Skeletal muscle satellite cell (primary cell): ENCODE measurements at regions not wholly inside any gene's neighbourhood (a gene's known extent, or its start where the extent isn't known, plus 50 kb on each side); places are given as distances from the start of the nearest gene placed in this dataset.
"Not testable (repeated sequence)": the region's sequence is repeated elsewhere in the genome, so short reads cannot be mapped to it uniquely, and the experiment has no call there.

ENCODE experiments used
- H3K27me3 ChIP-seq: 2 replicates; pipeline ENCODE4 v1.7.0; 2013; ENCODE audit warnings: low read length; ENCODE audit not compliant: control insufficient read depth, insufficient read depth
- H3K36me3 ChIP-seq: 2 replicates; pipeline ENCODE4 v1.7.0; 2013; ENCODE audit warnings: mild to moderate bottlenecking, control low read depth, low read length; ENCODE audit not compliant: insufficient read depth
- H3K4me1 ChIP-seq: 2 replicates; pipeline ENCODE4 v1.7.0; 2013; ENCODE audit warnings: low read length; ENCODE audit not compliant: control insufficient read depth, insufficient read depth
- H3K4me2 ChIP-seq: 2 replicates; pipeline ENCODE4 v1.7.0; 2013; ENCODE audit warnings: mild to moderate bottlenecking, low read length
- H3K4me3 ChIP-seq: 2 replicates; pipeline ENCODE4 v1.7.0; 2013; ENCODE audit warnings: low read length
- H3K9ac ChIP-seq: 2 replicates; pipeline ENCODE4 v1.7.0; 2013; ENCODE audit warnings: mild to moderate bottlenecking, low read depth, low read length, moderate library complexity
- H3K9me3 ChIP-seq: replicated peaks from 2 replicates; pipeline ENCODE4 v1.7.0; 2013; ENCODE audit warnings: mild to moderate bottlenecking, control low read depth, low read length

GRCh38 chr13:71213252-71213821 is 653.7 kb downstream of the DACH1 start:
- Histone ChIP-seq H3K4me1 (no peaks in the 10 kb centered on the region), H3K4me2 (no peak overlapping the region), H3K36me3 (no peaks in the 10 kb centered on the region)

DNA sequence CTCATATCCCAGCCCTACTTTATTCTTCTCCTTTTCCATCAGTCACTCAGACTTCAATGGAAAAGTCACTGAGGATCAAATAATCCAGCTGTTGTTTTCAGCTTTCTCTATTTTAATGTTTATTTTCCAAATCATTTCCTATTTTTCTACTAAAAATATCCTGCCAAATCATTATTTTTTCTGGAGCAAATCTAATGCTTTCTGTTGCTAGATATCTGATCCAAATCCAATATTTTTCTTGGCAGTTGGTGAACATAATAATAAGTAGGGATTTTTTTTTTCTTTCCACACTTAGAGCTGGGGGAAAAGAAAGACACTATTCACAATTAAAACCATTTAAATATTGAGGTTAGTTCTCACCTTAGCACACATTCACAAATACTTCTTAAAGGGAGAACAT is 656.1 kb downstream of the DACH1 start:
- H3K27me3 ChIP-seq = no peaks in the 10 kb centered on the region
- H3K4me3 ChIP-seq = no peak overlapping the region
- H3K9me3 ChIP-seq = no peaks in the 10 kb centered on the region
- H3K4me2 ChIP-seq = no peak overlapping the region
- H3K9ac ChIP-seq = no peak overlapping the region
- no peaks in the 10 kb centered on the region for H3K36me3 ChIP-seq
- no peaks in the 10 kb centered on the region for H3K4me1 ChIP-seq

More at GRCh38 chr13:71213252-71213821, 653.7 kb downstream of the DACH1 start:
- Histone ChIP-seq H3K9me3 (no peaks in the 10 kb centered on the region), H3K9ac (no peak overlapping the region), H3K4me3 (no peak overlapping the region), H3K27me3 (no peaks in the 10 kb centered on the region)

DNA sequence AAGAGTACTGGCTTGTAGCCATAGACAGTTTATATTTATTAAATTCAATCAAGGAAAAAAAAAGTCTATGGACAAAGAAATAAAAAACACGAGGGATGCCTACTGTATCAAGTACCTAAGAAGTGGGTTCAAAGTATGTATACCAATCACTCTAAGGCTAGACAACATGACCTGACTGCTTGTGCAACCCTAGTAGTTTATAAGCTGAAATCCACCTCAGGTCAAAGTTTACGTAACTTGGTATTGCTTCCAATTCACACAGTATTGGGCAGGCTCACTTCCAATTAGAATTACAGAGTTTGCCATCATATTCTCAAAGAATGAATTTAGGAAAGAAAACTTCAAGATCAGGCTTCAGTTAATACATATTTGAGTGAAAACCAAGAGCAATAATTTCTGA is 657.8 kb downstream of the DACH1 start:
- H3K27me3 ChIP-seq = no peaks in the 10 kb centered on the region
- no peak overlapping the region for H3K4me2 ChIP-seq
- H3K4me1 ChIP-seq = no peaks in the 10 kb centered on the region
- no peaks in the 10 kb centered on the region for H3K36me3 ChIP-seq
- no peak overlapping the region for H3K9ac ChIP-seq
- H3K9me3 ChIP-seq = no peaks in the 10 kb centered on the region
- H3K4me3 ChIP-seq = no peak overlapping the region

DNA sequence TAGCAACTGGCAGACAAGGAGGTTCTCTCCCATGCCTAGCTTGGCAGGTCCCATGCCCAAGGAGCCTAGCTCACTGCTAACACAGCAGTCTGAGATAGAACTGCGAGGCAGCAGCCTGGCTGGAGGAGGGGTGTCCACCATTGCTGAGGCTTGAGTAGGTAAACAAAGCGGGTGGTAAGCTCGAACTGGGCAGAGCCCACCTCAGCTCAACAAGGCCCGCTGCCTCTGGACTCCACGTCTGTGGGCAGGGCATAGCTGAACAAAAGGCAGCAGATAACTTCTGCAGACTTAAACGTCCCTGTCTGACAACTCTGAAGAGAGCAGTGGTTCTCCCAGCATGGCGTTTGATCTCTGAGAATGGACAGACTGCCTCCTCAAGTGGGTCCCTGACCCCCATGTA is 682.4 kb downstream of the DACH1 start:
- H3K4me3 ChIP-seq, H3K36me3 ChIP-seq, H3K4me1 ChIP-seq, H3K9ac ChIP-seq, H3K27me3 ChIP-seq, H3K9me3 ChIP-seq, H3K4me2 ChIP-seq: not testable (repeated sequence)

DNA sequence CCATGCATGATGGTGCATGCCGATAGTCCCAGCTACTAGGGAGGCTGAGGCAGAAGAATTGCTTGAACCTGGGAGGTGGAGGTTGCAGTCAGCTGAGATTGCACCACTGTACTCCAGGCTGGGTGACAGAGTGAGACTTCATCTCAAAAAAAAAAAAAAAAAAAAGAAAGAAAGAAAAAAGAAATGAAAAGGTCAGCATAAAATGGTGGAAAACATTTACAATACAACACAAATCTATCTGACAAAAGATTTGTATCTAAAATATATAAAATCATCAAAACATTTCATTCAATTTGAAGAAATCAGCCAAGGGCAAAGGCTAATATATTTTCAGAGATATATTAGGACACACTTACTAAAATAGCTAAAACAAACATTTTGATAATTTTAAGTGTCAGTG is 683.7 kb downstream of the DACH1 start:
- not testable (repeated sequence) for H3K4me3 ChIP-seq, H3K9ac ChIP-seq, H3K9me3 ChIP-seq, H3K27me3 ChIP-seq, H3K4me1 ChIP-seq, H3K36me3 ChIP-seq, H3K4me2 ChIP-seq

DNA sequence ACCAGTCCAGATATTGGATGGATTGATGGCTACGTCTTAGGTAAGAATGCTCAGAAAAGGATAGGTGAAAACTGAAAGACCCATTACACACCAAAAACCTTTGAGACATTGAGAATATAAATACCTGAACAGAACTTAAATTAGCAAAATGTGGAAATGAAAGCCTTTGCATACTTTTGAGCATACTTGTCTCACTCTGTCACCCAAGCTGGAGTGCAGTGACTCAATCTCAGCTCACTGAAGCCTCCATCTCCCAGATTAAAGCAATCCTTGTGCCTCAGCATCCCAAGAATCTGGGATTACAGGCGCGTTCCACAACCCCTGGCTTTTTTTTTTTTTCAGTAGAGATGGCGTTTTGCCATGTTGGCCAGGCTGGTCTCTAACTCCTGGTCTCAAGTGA is 695.3 kb downstream of the DACH1 start:
- no peak overlapping the region for H3K9ac ChIP-seq
- no peak overlapping the region for H3K4me3 ChIP-seq
- no peaks in the 10 kb centered on the region for H3K9me3 ChIP-seq
- H3K36me3 ChIP-seq = no peaks in the 10 kb centered on the region
- no peaks in the 10 kb centered on the region for H3K27me3 ChIP-seq
- no peaks in the 10 kb centered on the region for H3K4me1 ChIP-seq
- no peak overlapping the region for H3K4me2 ChIP-seq

DNA sequence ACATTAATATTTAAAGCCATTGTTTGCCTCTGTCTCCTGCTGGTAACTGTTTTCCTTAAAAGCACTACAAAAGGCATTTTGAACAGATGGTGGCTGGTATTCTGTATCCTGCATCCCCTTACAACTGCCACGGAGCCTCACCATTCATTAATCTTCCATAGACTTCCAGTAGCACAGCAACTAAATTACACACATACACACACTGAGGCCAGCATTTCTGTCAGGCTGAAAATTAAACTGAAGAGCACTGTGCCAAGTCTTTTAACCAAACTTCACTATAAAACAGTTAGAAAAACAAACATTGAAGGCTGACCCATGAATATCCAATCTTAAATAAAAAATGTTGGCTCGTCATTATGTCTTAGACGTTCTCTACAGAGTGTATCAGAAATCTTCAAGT is 697.8 kb downstream of the DACH1 start:
- Histone ChIP-seq H3K9ac (no peak overlapping the region), H3K9me3 (no peaks in the 10 kb centered on the region), H3K4me3 (no peak overlapping the region), H3K4me1 (no peaks in the 10 kb centered on the region), H3K4me2 (no peak overlapping the region), H3K27me3 (no peaks in the 10 kb centered on the region), H3K36me3 (no peaks in the 10 kb centered on the region)

DNA sequence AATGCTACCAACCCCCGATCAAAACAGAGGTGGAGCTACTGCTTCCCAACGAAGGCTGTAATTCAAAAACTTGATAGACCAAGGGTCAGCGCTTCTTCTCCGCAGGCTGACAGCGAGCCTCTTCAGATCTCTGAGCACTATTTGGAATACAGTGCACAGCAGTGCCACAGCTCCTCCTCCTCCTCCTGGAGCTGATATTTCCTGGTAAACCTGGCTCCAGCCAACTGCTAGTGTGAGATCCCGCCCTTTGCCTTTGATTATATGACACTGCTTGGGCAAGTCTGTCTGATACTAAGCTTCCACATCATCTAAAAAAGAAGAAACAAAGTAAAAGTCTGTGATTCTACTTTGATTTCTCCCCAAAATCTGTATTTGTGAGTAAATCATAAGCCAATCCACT is 710.5 kb downstream of the DACH1 start:
- no peaks in the 10 kb centered on the region for H3K27me3 ChIP-seq
- no peaks in the 10 kb centered on the region for H3K36me3 ChIP-seq
- no peak overlapping the region for H3K9ac ChIP-seq
- no peak overlapping the region for H3K4me3 ChIP-seq
- H3K4me1 ChIP-seq = no peaks in the 10 kb centered on the region
- H3K9me3 ChIP-seq = no peaks in the 10 kb centered on the region
- H3K4me2 ChIP-seq = no peak overlapping the region

DNA sequence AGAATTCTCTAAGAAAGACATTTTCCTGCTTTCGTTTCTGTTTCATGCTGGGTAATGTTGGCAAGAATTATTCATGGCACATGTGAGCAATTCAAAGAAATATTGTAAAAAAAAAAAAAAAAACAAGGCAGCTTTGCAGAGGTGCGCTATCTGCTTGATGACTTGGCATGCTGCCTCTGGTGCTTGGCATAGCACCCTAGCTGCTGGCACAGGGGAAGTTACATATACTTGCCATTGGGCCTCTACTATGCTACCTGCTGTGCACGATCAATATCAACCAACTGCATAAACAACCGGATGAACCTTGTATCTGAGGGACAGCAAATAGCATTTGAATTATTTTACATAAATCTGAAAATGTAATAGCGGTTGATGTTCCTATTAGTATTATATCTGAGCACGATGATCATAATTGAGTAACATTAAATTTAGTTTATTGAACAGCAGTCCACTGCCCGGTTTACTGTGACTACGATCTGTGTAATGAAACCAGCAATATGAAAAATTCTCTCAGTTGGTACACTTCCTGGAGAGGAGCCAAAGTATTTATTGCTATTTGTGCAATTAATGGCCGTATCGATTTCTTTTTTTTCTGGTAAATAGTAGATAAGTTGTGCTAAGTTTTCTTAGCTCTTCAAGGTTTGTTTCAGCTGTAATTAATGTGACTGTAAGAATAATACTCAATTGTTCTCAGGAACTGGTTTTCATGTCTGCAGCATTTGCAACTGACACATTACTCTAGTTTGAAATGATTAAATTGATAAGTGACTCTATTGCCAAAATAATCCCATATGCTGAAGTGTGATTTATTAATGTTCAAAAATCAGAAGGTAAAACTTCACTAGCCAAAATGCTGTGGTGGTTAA is 717.3 kb downstream of the DACH1 start:
- H3K27me3 ChIP-seq = no peaks in the 10 kb centered on the region
- no peaks in the 10 kb centered on the region for H3K4me1 ChIP-seq
- H3K36me3 ChIP-seq = no peaks in the 10 kb centered on the region
- no peak overlapping the region for H3K4me2 ChIP-seq
- H3K9me3 ChIP-seq = no peaks in the 10 kb centered on the region
- no peak overlapping the region for H3K9ac ChIP-seq
- no peak overlapping the region for H3K4me3 ChIP-seq

- Histone ChIP-seq H3K4me1 (no peaks in the 10 kb centered on the region), H3K36me3 (no peaks in the 10 kb centered on the region), H3K9me3 (no peaks in the 10 kb centered on the region), H3K4me3 (no peak overlapping the region), H3K9ac (no peak overlapping the region), H3K27me3 (no peaks in the 10 kb centered on the region), H3K4me2 (no peak overlapping the region)
Observed at GRCh38 chr13:71149046-71149445, 718.0 kb downstream of the DACH1 start.

- Histone ChIP-seq H3K27me3 (no peaks in the 10 kb centered on the region), H3K4me1 (no peaks in the 10 kb centered on the region), H3K9ac (no peak overlapping the region), H3K4me2 (no peak overlapping the region), H3K4me3 (no peak overlapping the region), H3K36me3 (no peaks in the 10 kb centered on the region), H3K9me3 (no peaks in the 10 kb centered on the region)
Observed at GRCh38 chr13:71148396-71148795, 718.6 kb downstream of the DACH1 start.

GRCh38 chr13:71144883-71145282 is 722.1 kb downstream of the DACH1 start:
- Histone ChIP-seq H3K4me2 (no peak overlapping the region), H3K9me3 (no peaks in the 10 kb centered on the region), H3K27me3 (no peaks in the 10 kb centered on the region), H3K36me3 (no peaks in the 10 kb centered on the region), H3K9ac (no peak overlapping the region), H3K4me1 (no peaks in the 10 kb centered on the region), H3K4me3 (no peak overlapping the region)
